H9 (cell line): ENCODE measurements at regions not wholly inside any gene's neighbourhood (a gene's known extent, or its start where the extent isn't known, plus 50 kb on each side); places are given as distances from the start of the nearest gene placed in this dataset.

ENCODE experiments used
- DNase-seq: peaks from one replicate; pipeline ENCODE4 v3.0.0-alpha.2; 2017
- H2AFZ ChIP-seq: one replicate; pipeline ENCODE4 v1.6.1; 2013; ENCODE audit warnings: mild to moderate bottlenecking, low read length, control low read depth, moderate library complexity
- H2AK5ac ChIP-seq: 2 replicates; pipeline ENCODE4 v1.6.1; 2013; ENCODE audit warnings: low read length, control low read depth, mixed read lengths; ENCODE audit not compliant: insufficient read length
- H2BK120ac ChIP-seq: one replicate; pipeline ENCODE4 v1.6.1; 2013; ENCODE audit warnings: low read depth, mild to moderate bottlenecking, low read length, control low read depth, inconsistent platforms; ENCODE audit not compliant: poor library complexity, severe bottlenecking
- H2BK12ac ChIP-seq: 2 replicates; pipeline ENCODE4 v1.6.1; 2013; ENCODE audit warnings: low read length, control low read depth, mixed read lengths, low read depth; ENCODE audit not compliant: insufficient read length
- H2BK15ac ChIP-seq: 2 replicates; pipeline ENCODE4 v1.6.1; 2013; ENCODE audit warnings: low read depth, low read length, control low read depth
- H2BK20ac ChIP-seq: one replicate; pipeline ENCODE4 v1.6.1; 2013; ENCODE audit warnings: low read depth, mild to moderate bottlenecking, low read length, control low read depth, inconsistent platforms; ENCODE audit not compliant: poor library complexity, severe bottlenecking
- H2BK5ac ChIP-seq: 2 replicates; pipeline ENCODE4 v1.6.1; 2013; ENCODE audit warnings: low read length, control low read depth, mixed read lengths; ENCODE audit not compliant: insufficient read length
- H3K14ac ChIP-seq: 2 replicates; pipeline ENCODE4 v1.6.1; 2013; ENCODE audit warnings: low read length, control low read depth; ENCODE audit not compliant: insufficient read depth
- H3K18ac ChIP-seq: 2 replicates; pipeline ENCODE4 v1.6.1; 2013; ENCODE audit warnings: low read depth, mild to moderate bottlenecking, mixed read lengths, low read length, control low read depth; ENCODE audit not compliant: insufficient read length
- H3K23ac ChIP-seq: 2 replicates; pipeline ENCODE4 v1.6.1; 2013; ENCODE audit warnings: low read length, control low read depth, mixed read lengths, low read depth; ENCODE audit not compliant: insufficient read length
- H3K23me2 ChIP-seq: 2 replicates; pipeline ENCODE4 v1.6.1; 2013; ENCODE audit warnings: low read depth, mild to moderate bottlenecking, mixed read lengths, low read length, control low read depth; ENCODE audit not compliant: insufficient read length, poor library complexity, severe bottlenecking
- H3K27ac ChIP-seq: 2 replicates; pipeline ENCODE4 v1.5.1; 2013; ENCODE audit warnings: low read length, control low read depth, mixed read lengths, low read depth; ENCODE audit not compliant: insufficient read length
- H3K27me3 ChIP-seq: 2 replicates; pipeline ENCODE4 v1.6.1; 2013; ENCODE audit warnings: low read length, control low read depth, inconsistent platforms; ENCODE audit not compliant: insufficient read depth
- H3K4ac ChIP-seq: 2 replicates; pipeline ENCODE4 v1.6.1; 2013; ENCODE audit warnings: low read depth, mild to moderate bottlenecking, control low read depth, inconsistent platforms, low read length, moderate library complexity
- H3K4me1 ChIP-seq: 2 replicates; pipeline ENCODE4 v1.6.1; 2013; ENCODE audit warnings: low read length, control low read depth, inconsistent platforms; ENCODE audit not compliant: insufficient read depth
- H3K4me2 ChIP-seq: 2 replicates; pipeline ENCODE4 v1.6.1; 2013; ENCODE audit warnings: low read length, control low read depth, mixed read lengths; ENCODE audit not compliant: insufficient read length, insufficient read depth
- H3K56ac ChIP-seq: 2 replicates; pipeline ENCODE4 v1.6.1; 2013; ENCODE audit warnings: low read depth, mild to moderate bottlenecking, mixed read lengths, low read length, control low read depth; ENCODE audit not compliant: insufficient read length
- H3K79me1 ChIP-seq: 2 replicates; pipeline ENCODE4 v1.6.1; 2013; ENCODE audit warnings: low read depth, mild to moderate bottlenecking, moderate library complexity, low read length, control low read depth, inconsistent platforms; ENCODE audit not compliant: insufficient read depth, poor library complexity, severe bottlenecking
- H3K79me2 ChIP-seq: 2 replicates; pipeline ENCODE4 v1.6.1; 2013; ENCODE audit warnings: low read length, control low read depth, inconsistent platforms; ENCODE audit not compliant: insufficient read depth
- H3K9ac ChIP-seq: 2 replicates; pipeline ENCODE4 v1.6.1; 2013; ENCODE audit warnings: low read length, control low read depth, mixed read lengths; ENCODE audit not compliant: insufficient read length; ENCODE audit errors: extremely low read depth
- H3K9me3 ChIP-seq: one replicate; pipeline ENCODE4 v1.6.1; 2013; ENCODE audit warnings: low read depth, low read length, inconsistent platforms; ENCODE audit not compliant: control insufficient read depth
- H3T11ph ChIP-seq: one replicate; pipeline ENCODE4 v1.6.1; 2013; ENCODE audit warnings: mild to moderate bottlenecking, low read length, control low read depth, inconsistent platforms
- H4K20me1 ChIP-seq: one replicate; pipeline ENCODE4 v1.6.1; 2013; ENCODE audit not compliant: control insufficient read depth, insufficient read length, insufficient read depth
- H4K5ac ChIP-seq: 2 replicates; pipeline ENCODE4 v1.6.1; 2013; ENCODE audit warnings: low read depth, mild to moderate bottlenecking, mixed read lengths, low read length, control low read depth; ENCODE audit not compliant: insufficient read length
- H4K8ac ChIP-seq: replicated peaks from 2 replicates; pipeline ENCODE4 v1.6.1; 2013; ENCODE audit warnings: low read length, control low read depth, mixed read lengths, low read depth; ENCODE audit not compliant: insufficient read length
- H4K91ac ChIP-seq: 2 replicates; pipeline ENCODE4 v1.6.1; 2013; ENCODE audit warnings: low read depth, mild to moderate bottlenecking, moderate library complexity, mixed read lengths, low read length, control low read depth; ENCODE audit not compliant: insufficient read length
- H3K27ac Mint-ChIP-seq, 3 experiments: 2 replicates in 2 of 3; 3 replicates in 1 of 3; pipeline ENCODE4 v1.8.0; 2020 to 2021; ENCODE audit warnings: mixed read lengths in 3 of 3, mild to moderate bottlenecking in 1 of 3, moderate library complexity in 1 of 3
- H3K27me3 Mint-ChIP-seq: 2 replicates; pipeline ENCODE4 v1.8.0; 2021; ENCODE audit warnings: low read depth, mild to moderate bottlenecking, moderate library complexity, mixed read lengths
- H3K36me3 Mint-ChIP-seq, 3 experiments: 2 replicates in 2 of 3; 3 replicates in 1 of 3; pipeline ENCODE4 v1.8.0; 2020 to 2021; ENCODE audit warnings: low read depth in 3 of 3, mixed read lengths in 3 of 3; ENCODE audit not compliant: insufficient read depth in 1 of 3
- H3K4me1 Mint-ChIP-seq, 2 experiments: 2 replicates each; pipeline ENCODE4 v1.8.0; 2020; ENCODE audit warnings: mixed read lengths in 2 of 2
- H3K4me3 Mint-ChIP-seq, 2 experiments: 2 replicates in 1 of 2; 3 replicates in 1 of 2; pipeline ENCODE4 v1.8.0; 2020 to 2021; ENCODE audit warnings: mild to moderate bottlenecking in 2 of 2, mixed read lengths in 2 of 2, moderate library complexity in 1 of 2
- H3K9me3 Mint-ChIP-seq, 2 experiments: 2 replicates in 1 of 2; 3 replicates in 1 of 2; pipeline ENCODE4 v1.8.0; 2020; ENCODE audit warnings: mild to moderate bottlenecking in 2 of 2, mixed read lengths in 2 of 2, moderate library complexity in 1 of 2
- CTCF ChIP-seq: fragments of 200-600 bp; sonication (generic); conservative IDR thresholded peaks from 3 replicates; pipeline ENCODE4 v1.8.0; 2021; ENCODE audit warnings: antibody characterized with exemption, mild to moderate bottlenecking
- WGBS: extraction: QIAGEN DNeasy Blood & Tissue Kit; methylation state at CpG from one replicate; pipeline ENCODE4 v1.1.7; 2013; ENCODE audit warnings: missing lambda C conversion rate, low lambda C conversion rate, mixed read lengths; ENCODE audit not compliant: insufficient read length; ENCODE audit errors: extremely low coverage; 5-methylcytosine and 5-hydroxymethylcytosine counted together

- Histone ChIP-seq H3K9me3 (no peaks in the 10 kb centered on the region), H4K91ac (no peak overlapping the region), H2BK15ac (no peak overlapping the region), H3K23me2 (no peaks in the 10 kb centered on the region), H3K4ac (no peak overlapping the region), H2AFZ (no peak overlapping the region), H3K27ac (no peak overlapping the region), H3K27me3 (no peaks in the 10 kb centered on the region), H2AK5ac (no peak overlapping the region), H2BK120ac (no peak overlapping the region), H3K14ac (no peak overlapping the region), H3K56ac (no peak overlapping the region), H3K4me1 (no peaks in the 10 kb centered on the region), H3K23ac (no peak overlapping the region), H3K4me2 (no peak overlapping the region), H4K20me1 (no peaks in the 10 kb centered on the region), H3K79me2 (no peaks in the 10 kb centered on the region), H3K79me1 (no peaks in the 10 kb centered on the region), H2BK12ac (no peak overlapping the region), H3K18ac (no peak overlapping the region), H3T11ph (no peak overlapping the region), H2BK5ac (no peak overlapping the region), H4K8ac (no peak overlapping the region), H4K5ac (no peak overlapping the region), H3K9ac (no peak overlapping the region), H2BK20ac (no peak overlapping the region)
- Mint-ChIP-seq H3K4me1 (no peaks in the 10 kb centered on the region), H3K36me3 (0 out of 7 replicates have a peak, but pooled peaks cover 0 to 2% (median 0%) of the 10 kb centered on the region in 3 experiments), H3K27me3 (no peaks in the 10 kb centered on the region; the same call in 1 of the 2 replicates), H3K4me3 (no peak overlapping the region), H3K27ac (no peak overlapping the region), H3K9me3 (no peaks in the 10 kb centered on the region)
- WGBS: no CpG with 5 or more reads among the region's 3 CpGs
- no peak for DNase-seq
- no peak for TF ChIP-seq CTCF
These were observed 624.5 kb downstream of the TOX3 start for GRCh38 chr16:51922476-51922875.
